GM18873 (cell line): ENCODE measurements at regions not wholly inside any gene's neighbourhood (a gene's known extent, or its start where the extent isn't known, plus 50 kb on each side); places are given as distances from the start of the nearest gene placed in this dataset.
"Not testable (repeated sequence)": the region's sequence is repeated elsewhere in the genome, so short reads cannot be mapped to it uniquely, and the experiment has no call there.

ENCODE experiments used
- ATAC-seq: cut with Tn5 transposase; IDR thresholded peaks from one replicate; pipeline ENCODE4 v1.9.1; 2021; ENCODE audit warnings: mild to moderate bottlenecking, moderate library complexity, moderate number of reproducible peaks; ENCODE audit not compliant: unreplicated experiment, low FRiP score

DNA sequence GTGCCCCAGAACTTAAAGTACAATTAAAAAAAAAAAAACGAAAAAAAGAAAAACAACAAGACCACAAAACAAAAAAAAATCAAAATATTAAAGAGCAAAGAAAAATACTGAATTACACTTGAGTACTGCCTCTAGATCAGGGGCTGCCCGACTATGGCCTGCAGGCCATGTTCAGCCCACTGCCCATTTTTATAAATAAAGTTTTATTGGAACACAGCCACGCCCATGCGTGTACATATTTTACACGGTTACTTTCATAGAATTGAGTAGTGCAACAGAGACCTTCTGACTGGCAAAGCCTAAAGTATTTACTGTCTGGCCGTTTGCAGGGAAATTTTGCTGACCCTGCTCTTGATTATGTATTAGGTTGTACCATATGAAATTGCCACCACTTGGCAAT is 130.5 kb downstream of the ATXN3L start:
- ATAC-seq: no peak

DNA sequence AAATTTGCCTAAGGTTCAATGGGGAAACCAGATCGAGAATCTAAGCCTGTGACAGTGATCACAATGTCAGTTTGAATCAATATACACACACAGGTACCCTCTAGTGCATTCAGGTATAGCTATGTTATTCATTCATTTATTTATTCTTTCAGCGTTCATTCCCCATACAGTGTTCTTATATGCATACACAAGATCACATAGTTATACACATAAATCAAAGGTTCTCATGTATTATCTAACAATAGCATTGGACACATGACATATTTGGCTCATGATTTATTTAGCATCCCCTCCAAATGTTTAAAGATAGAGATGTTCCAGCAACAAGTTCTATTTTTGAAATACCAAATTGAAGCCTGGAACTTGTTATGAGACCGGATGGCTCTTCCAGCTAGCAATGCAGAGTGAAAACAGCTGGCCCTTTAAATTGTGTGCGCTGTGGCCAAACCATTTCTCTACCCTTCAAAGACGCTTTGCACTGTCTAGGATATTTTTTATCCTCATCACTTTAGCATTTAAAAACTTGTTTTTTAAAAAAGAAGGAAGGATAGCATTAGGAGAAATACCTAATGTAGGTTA is 131.0 kb downstream of the ATXN3L start:
- no peak for ATAC-seq

- not testable (repeated sequence) for ATAC-seq
Observed at GRCh38 chrX:13186643-13187042, 133.2 kb downstream of the ATXN3L start.

GRCh38 chrX:13180807-13181206 is 136.4 kb upstream of the FAM9C start:
- ATAC-seq: no peak

DNA sequence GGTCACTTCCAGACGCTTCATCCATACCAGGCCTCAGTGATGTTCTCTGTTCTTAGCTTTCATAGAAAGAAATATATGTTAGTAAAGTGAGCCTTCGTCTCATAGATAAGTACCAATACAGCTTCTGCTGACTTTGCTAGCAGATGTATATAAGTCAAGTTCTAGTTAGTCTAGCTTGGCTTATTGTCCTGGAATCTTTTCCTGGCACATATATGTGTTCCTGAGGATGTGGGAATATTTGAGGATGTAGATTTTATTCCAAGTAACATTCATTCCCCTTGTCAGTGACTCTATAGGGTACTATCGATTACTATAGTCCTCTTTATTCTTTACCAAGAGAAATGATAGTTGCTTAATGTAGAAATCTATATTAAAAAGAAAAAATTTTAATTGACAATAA is 135.2 kb upstream of the FAM9C start:
- ATAC-seq: no peak

DNA sequence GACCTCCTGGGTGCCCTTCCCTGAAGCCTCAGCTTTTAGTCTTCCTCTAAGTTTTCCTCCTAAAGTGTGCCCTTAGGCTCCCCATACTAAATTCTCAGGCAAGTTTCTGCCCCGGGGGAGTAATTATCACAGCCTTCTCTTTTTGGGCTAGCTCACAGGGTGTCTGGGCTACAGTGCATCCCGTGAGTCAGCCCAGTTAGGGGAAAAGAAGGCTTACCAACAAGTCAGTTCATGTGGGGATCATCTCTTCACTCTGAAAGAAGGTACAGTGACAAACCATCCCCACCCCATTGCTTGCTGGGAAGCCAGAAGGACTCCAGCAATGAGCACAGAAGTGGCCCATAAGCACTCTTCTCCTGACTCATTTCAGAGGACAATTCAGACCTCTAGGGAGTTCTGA is 134.7 kb upstream of the FAM9C start:
- no peak for ATAC-seq

DNA sequence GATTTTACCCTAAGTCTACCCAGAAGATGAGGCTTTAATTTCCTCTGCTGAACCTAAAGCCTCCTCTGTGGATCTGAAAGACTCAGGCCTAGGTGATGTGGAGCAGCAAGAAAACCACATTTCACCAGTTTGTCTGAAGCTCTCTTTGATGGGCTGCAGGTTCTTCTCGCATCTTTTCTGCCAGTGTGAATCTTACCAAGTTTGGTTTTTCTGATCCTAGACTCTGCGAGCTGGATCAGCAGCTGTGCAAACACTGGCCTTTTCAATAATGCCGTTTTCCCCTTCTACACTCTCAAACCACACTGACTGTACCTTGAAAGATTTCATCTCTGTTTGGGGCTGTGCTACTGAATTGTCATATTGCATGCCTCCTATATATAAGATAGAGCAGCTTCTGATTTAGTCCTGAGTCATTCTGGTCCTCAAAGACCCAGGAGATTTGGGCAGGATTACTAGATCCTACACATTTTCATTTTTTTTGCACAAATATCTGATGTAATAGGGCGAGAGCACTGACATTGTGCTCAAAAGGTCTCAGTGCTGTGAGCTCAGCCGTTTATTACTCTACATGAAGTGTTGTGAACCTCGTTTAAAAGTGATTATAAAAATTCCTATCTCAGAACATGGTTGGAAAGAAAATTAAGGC is 133.6 kb upstream of the FAM9C start:
- ATAC-seq: no peak

DNA sequence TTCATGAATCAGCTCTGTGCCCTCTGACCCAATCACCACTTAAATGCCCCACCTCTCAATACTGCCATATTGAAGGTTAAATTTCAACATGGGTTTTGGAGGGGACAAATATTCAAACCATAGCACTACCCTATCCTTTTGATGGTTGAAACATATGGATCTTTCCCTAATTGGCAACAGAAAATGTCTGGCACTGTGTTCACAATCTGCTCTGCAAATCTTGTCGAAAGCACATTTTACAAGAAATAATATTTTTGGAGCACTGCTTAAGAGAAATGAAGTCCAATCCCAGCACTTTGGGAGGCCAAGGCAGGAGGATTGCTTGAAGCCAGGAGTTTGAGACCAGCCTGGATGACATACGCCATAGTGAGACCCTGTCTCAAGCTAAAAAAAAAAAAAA is 130.6 kb upstream of the FAM9C start:
- ATAC-seq: no peak

DNA sequence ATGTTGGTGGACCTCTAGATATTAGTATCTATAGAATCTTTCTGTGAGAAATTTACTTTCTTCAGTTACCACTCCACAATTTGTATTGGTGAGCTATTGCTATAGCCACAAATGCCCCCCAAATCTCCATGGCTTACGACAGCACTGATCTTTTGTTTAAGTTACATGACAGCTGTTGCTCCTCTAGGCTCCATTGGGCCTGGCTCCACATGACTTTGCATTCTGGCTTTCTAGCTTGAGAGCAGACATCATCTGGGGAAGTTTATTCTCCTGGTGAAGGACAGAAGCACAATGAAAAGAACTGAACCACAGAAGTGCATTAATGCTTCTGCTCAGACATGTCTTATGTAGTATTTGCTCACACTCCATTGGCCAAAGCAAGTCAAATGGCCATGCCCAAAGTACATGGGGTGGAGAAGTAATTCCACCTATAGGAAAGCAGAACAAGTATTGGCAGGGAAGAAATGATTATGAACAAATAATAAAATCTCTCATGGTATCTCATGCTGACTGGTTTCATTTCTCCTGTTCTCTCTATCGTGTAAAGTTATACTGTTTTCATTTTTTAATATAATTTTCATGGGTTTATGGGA is 126.6 kb upstream of the FAM9C start:
- no peak for ATAC-seq

- ATAC-seq: no peak
Observed at GRCh38 chrX:13169684-13170083, 125.3 kb upstream of the FAM9C start.

DNA sequence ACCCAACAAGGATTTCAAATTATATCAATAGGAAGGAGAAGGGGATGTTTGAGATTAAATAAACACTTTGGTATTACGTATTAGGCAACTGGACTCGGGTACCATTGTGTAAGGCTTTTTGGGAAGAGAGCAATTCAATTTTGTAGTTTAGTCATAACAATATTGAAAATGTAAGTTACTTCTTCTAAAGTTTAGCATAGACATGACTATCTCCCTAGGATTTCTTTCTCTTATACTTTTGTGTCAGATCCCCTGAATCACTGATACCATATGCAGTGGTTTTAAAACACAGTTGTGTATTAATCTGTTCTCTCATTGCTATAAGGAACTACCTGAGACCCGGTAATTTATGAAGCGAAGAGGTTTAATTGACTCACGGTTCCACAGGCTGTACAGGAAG is 123.8 kb upstream of the FAM9C start:
- no peak for ATAC-seq

- no peak for ATAC-seq
Observed at GRCh38 chrX:13167481-13168231, 123.2 kb upstream of the FAM9C start.

GRCh38 chrX:13165266-13166189 is 121.1 kb upstream of the FAM9C start:
- ATAC-seq: no peak

DNA sequence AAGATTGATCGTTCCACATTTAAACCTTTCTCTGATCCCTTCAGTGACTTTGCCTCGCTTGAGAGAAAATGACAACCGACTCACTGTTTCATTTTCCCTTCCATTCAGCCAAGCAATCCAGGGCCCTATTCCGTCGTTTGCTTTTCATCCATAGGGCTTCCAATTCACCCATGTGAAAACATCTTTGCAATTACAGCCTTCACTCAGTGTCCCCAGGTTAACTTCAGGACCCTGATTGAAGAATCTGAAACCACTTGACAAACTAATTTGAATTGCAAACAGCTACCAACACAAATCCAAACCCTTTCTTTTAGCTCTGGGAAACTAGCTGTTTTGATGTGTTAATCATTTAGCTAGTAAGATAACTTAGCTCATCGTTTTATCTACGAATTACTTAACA is 120.2 kb upstream of the FAM9C start:
- no peak for ATAC-seq

DNA sequence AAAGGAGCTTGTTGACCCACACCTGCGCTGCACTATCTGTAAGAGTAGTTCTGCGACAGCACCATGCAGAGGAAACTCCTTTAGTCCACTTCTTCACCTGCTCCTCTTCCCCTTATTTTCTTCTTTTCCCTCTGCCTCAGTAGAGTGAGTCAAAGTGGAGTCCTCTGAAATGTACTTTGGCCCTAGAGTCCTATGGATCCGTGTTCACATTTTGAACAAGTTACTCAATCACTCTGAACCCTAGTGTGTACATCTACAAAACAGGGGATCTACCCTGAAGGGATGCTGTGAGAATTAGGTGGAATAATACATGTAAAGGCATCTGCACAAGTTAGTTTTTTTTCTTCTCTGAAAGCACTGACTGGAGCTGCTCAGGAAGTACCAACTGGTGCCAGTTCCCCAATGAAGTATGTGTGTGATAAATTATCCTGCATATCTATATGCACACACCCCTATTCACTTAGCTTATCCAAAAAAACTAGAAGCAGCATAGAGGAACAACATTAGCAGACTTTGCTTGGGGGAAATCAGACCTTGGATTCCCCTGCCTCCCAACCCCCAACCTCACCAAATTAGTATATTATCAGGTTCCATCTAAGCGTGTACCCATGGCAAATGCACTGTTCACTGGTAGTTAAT is 118.5 kb upstream of the FAM9C start:
- no peak for ATAC-seq

GRCh38 chrX:13159886-13160285 is 115.5 kb upstream of the FAM9C start:
- ATAC-seq: no peak

DNA sequence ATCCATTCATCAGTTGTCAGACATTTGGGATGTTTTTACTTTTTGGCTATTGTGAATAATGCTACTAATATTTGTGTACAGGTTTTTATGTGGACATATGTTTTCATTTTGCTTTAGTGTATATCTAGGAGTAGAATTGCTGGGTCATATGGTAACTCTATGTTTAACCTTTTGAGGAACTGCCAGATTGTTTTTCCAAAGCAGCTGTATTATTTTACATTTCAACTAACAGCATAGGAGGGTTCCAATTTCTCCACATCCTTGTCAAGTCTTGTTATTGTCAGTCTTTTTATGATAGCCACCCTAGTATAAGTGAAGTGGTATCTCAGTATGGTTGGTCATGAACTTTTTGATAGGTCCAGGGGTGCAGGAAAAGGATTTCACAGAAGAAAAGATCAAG is 114.5 kb upstream of the FAM9C start:
- ATAC-seq: no peak

DNA sequence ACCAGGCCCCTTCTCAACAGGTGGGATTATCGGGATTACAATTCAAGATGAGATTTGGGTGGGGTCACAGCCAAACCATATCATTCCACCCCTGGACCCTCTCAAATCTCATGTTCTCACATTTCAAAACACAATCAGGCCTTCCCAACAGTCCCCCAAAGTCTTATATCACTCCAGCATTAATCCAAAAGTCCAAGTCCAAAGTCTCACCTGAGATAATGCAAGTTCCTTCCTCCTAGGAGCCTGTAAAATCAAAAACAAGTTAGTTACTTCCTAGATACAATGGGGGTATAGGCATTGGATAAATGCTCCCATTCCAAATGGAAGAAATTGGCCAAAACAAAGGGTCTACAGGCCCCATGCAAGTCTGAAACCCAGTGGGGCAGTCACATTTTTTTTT is 111.1 kb upstream of the FAM9C start:
- not testable (repeated sequence) for ATAC-seq

DNA sequence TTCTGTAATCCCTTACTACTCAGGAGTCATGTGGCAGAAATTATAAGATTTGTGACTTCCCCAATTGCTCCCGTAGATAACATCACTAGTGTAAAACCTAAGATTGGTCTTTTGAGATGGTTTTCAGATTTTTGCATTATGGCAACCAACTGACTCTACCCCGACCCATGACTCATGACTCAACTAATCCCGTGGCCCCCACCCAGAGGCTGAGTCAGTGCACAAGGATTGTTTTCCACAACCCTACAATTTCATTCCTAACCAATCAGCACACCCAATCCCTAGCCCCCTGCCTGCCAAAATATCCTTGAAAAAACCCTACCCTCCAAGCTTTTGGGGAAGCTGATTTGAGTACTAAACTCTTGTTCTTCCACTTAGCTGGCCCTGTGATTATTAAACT is 109.4 kb upstream of the FAM9C start:
- ATAC-seq: no peak
